Loucy (cell line): ENCODE measurements at regions not wholly inside any gene's neighbourhood (a gene's known extent, or its start where the extent isn't known, plus 50 kb on each side); places are given as distances from the start of the nearest gene placed in this dataset.

ENCODE experiments used
- H2AFZ ChIP-seq: fragments of 200-600 bp; sonication (generic); 2 replicates; pipeline ENCODE4 v1.6.0; 2016; ENCODE audit warnings: antibody characterized with exemption, mild to moderate bottlenecking, low read length, moderate library complexity
- H3F3A ChIP-seq: fragments of 200-600 bp; 2 replicates; pipeline ENCODE4 v1.6.0; 2016; ENCODE audit warnings: antibody characterized with exemption, low read depth, mild to moderate bottlenecking
- H3K27me3 ChIP-seq: fragments of 200-600 bp; sonication (generic); 2 replicates; pipeline ENCODE4 v1.6.1; 2014; ENCODE audit warnings: low read length, mild to moderate bottlenecking; ENCODE audit not compliant: insufficient read depth, poor library complexity, severe bottlenecking
- H3K36me3 ChIP-seq: fragments of 200-600 bp; sonication (generic); 2 replicates; pipeline ENCODE4 v1.6.1; 2016; ENCODE audit warnings: low read length; ENCODE audit not compliant: insufficient read depth
- H3K4me1 ChIP-seq: fragments of 200-600 bp; sonication (generic); 2 replicates; pipeline ENCODE4 v1.5.1; 2014; ENCODE audit warnings: low read length, mild to moderate bottlenecking; ENCODE audit not compliant: insufficient read depth, poor library complexity, severe bottlenecking
- H3K4me2 ChIP-seq: fragments of 200-600 bp; sonication (generic); 2 replicates; pipeline ENCODE4 v1.6.0; 2014; ENCODE audit warnings: antibody characterized with exemption, low read length, low read depth, mild to moderate bottlenecking; ENCODE audit not compliant: poor library complexity, severe bottlenecking
- H3K4me3 ChIP-seq: fragments of 200-600 bp; sonication (generic); 2 replicates; pipeline ENCODE4 v1.5.1; 2014; ENCODE audit warnings: low read length, mild to moderate bottlenecking, mixed read lengths; ENCODE audit not compliant: poor library complexity, severe bottlenecking
- H3K79me2 ChIP-seq: fragments of 200-600 bp; sonication (generic); 2 replicates; pipeline ENCODE4 v1.6.1; 2014; ENCODE audit warnings: low read length; ENCODE audit not compliant: insufficient read depth
- H3K9ac ChIP-seq: fragments of 200-600 bp; sonication (generic); 2 replicates; pipeline ENCODE4 v1.6.0; 2014; ENCODE audit warnings: mild to moderate bottlenecking, low read depth, low read length, moderate library complexity; ENCODE audit not compliant: poor library complexity, severe bottlenecking
- H3K9me2 ChIP-seq: fragments of 200-600 bp; sonication (generic); replicated peaks from 2 replicates; pipeline ENCODE4 v1.6.1; 2016; ENCODE audit warnings: low read depth, low read length, mixed read lengths
- H3K9me3 ChIP-seq: fragments of 200-600 bp; sonication (generic); 2 replicates; pipeline ENCODE4 v1.6.1; 2014; ENCODE audit warnings: mild to moderate bottlenecking, antibody characterized with exemption, low read length, low read depth; ENCODE audit not compliant: insufficient read depth
- H4K20me1 ChIP-seq: fragments of 200-600 bp; sonication (generic); 2 replicates; pipeline ENCODE4 v1.6.0; 2014; ENCODE audit warnings: antibody characterized with exemption, low read length, mild to moderate bottlenecking; ENCODE audit not compliant: insufficient read depth, poor library complexity, severe bottlenecking
- CTCF ChIP-seq: fragments of 200-600 bp; sonication (generic); conservative IDR thresholded peaks from 2 replicates; pipeline ENCODE4 v1.5.1; 2014; ENCODE audit warnings: mild to moderate bottlenecking, antibody characterized with exemption, low read length
- EZH2phosphoT487 ChIP-seq: fragments of 200-600 bp; IDR thresholded peaks from 2 replicates; pipeline ENCODE4 v1.6.1; 2018; ENCODE audit warnings: antibody characterized with exemption, mild to moderate bottlenecking, moderate library complexity, borderline replicate concordance

DNA sequence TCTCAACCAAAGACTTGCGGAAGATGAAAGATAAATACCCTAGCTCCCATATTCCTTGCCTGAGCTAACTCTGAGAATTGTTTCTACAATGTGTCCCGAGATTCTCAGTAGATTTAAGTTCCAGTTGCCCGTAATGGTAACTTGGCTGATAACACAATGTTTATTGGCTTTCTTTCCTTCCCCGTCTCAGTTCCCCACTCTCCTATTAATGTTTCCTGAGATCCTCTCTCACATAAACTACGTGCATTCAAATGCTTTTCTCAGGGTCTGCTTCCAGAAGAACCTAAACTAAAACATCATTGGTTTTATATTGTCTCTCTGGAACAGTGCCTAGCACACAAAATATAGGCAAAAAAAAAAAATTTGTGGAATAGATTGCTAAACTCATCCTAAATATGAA is 794.2 kb upstream of the ADGRL2 start:
- Histone ChIP-seq H4K20me1 (no peaks in the 10 kb centered on the region), H3F3A (no peaks in the 10 kb centered on the region), H3K4me3 (no peak overlapping the region), H3K36me3 (no peaks in the 10 kb centered on the region), H3K4me1 (no peaks in the 10 kb centered on the region), H2AFZ (no peak overlapping the region), H3K9me2 (no peaks in the 10 kb centered on the region), H3K79me2 (no peaks in the 10 kb centered on the region), H3K4me2 (no peak overlapping the region), H3K9ac (no peak overlapping the region), H3K27me3 (no peaks in the 10 kb centered on the region), H3K9me3 (no peaks in the 10 kb centered on the region)
- TF ChIP-seq CTCF = no peak
- TF ChIP-seq EZH2phosphoT487 = no peak

GRCh38 chr1:81004011-81004410 is 796.7 kb upstream of the ADGRL2 start:
- TF ChIP-seq CTCF (no peak), EZH2phosphoT487 (no peak)
- no peaks in the 10 kb centered on the region for H3K36me3 ChIP-seq
- no peaks in the 10 kb centered on the region for H3F3A ChIP-seq
- no peak overlapping the region for H3K9ac ChIP-seq
- no peaks in the 10 kb centered on the region for H3K4me1 ChIP-seq
- H3K9me3 ChIP-seq = no peaks in the 10 kb centered on the region
- no peak overlapping the region for H3K4me3 ChIP-seq
- no peaks in the 10 kb centered on the region for H3K79me2 ChIP-seq
- H3K27me3 ChIP-seq = no peaks in the 10 kb centered on the region
- H4K20me1 ChIP-seq = no peaks in the 10 kb centered on the region
- H3K9me2 ChIP-seq = no peaks in the 10 kb centered on the region
- no peak overlapping the region for H3K4me2 ChIP-seq
- H2AFZ ChIP-seq = no peak overlapping the region

DNA sequence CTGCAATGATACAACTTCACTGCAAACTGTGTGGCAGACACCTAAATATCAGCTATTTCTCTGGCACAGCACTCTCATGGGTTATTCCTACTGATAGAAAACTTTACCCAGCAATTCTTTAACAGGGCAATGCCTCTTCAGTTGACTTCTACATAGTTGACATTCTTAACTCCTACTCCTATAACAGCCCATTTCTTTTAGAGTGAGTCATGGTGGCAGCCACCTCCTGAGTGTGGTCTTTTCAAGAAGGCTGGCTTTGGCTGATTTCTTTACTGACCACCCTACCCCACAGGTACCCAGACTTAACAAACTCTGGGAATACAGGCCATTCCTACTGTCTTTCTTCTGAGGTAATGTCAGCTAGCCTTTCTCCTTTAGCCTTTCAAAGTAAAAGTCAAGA is 805.8 kb upstream of the ADGRL2 start:
- Histone ChIP-seq H3K36me3 (no peaks in the 10 kb centered on the region), H3K27me3 (no peaks in the 10 kb centered on the region), H3K79me2 (no peaks in the 10 kb centered on the region), H3K9ac (no peak overlapping the region), H3K9me3 (no peaks in the 10 kb centered on the region), H3K4me3 (no peak overlapping the region), H3K9me2 (no peaks in the 10 kb centered on the region), H2AFZ (no peak overlapping the region), H3K4me1 (no peaks in the 10 kb centered on the region), H3F3A (no peaks in the 10 kb centered on the region), H4K20me1 (no peaks in the 10 kb centered on the region), H3K4me2 (no peak overlapping the region)
- no peak for TF ChIP-seq CTCF
- TF ChIP-seq EZH2phosphoT487 = no peak
